ENCODE measurements at regions not wholly inside any gene's neighbourhood (a gene's known extent, or its start where the extent isn't known, plus 50 kb on each side); places are given as distances from the start of the nearest gene placed in this dataset.

DNA sequence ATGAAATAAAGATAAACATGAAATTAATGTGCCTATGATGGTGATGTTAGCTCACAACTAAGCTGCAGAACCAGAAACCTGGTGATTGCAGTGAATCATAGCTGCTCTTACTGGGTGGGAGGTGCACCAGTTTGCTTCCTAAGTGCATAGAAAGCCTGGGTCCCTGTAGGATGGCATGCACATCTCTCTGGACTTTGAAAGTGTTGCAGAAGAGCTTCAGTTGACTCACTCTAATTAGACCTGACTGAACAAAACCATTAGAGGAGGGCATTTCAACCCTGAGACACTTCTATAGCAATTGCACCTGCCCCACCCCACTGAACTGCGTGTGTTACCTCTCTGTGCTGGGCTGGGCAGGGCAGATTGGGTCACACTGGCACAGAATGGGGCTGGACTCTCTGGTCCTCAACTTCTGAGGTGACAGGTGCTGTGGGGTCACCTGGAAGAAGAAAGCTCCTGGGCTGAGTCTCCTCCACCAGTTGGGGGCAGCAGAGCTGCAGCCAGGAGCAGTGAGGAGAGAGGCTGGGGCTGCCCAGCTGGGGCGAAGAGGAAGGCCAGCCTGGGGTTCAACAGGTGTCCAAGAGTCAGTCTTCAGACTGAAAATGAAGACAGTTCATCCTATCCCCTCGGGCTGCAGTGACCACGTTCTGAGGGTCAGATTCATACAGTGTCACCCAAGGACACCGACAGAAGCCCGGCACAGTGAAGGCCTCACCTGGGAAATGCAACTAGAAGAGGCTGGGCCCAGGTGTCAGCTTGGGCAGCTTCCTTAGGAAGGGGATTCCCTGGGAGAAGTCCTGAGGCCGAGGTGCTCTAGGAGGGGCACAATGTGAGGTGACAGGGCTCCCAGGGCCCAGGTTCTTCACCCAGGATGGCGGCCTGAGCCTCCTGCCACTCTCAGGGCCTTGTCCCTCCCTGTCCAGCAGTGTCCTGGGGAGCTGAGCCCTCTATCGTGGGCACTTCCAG, 58.1 kb downstream of the GGTLC2 start:
- H2AFZ ChIP-seq (ENCODE audit: low read length) = no peak overlapping the region
- peaks cover 0 to 12% of the 10 kb centered on the region in 2 experiments; a peak in 2 of 5 replicates for H3K27me3 ChIP-seq (ENCODE audit: control insufficient read depth in 1 of 2, insufficient read depth in 2 of 2, low read length in 2 of 2)
- BruUV-seq (replicated peaks) = no TSS peak
- in situ Hi-C loops (cut with HindIII; ENCODE audit: extremely low pct_ligation_motif_present, low pct_unique_long_range_greater_than_20kb) (no loop called here), intact Hi-C loops (cut with micrococcal nuclease; ENCODE audit: unreplicated experiment) (no loop called here)
- H4K20me1 ChIP-seq (ENCODE audit: insufficient read depth, low read length) = no peaks in the 10 kb centered on the region
- H3K4me2 ChIP-seq (ENCODE audit: low read depth, low read length) = no peak overlapping the region
- no peak overlapping the region for H3K4me3 ChIP-seq (replicated peaks in 1 of 3; ENCODE audit: insufficient read depth in 1 of 3, low read depth in 2 of 3, low read length in 3 of 3)
- H3K9ac ChIP-seq (ENCODE audit: insufficient read depth, low read depth, low read length) = no peak overlapping the region
- H3K27ac ChIP-seq (ENCODE audit: extremely low read length, insufficient read depth, low read length) = no peak overlapping the region
- TF ChIP-seq, protein P1, sequence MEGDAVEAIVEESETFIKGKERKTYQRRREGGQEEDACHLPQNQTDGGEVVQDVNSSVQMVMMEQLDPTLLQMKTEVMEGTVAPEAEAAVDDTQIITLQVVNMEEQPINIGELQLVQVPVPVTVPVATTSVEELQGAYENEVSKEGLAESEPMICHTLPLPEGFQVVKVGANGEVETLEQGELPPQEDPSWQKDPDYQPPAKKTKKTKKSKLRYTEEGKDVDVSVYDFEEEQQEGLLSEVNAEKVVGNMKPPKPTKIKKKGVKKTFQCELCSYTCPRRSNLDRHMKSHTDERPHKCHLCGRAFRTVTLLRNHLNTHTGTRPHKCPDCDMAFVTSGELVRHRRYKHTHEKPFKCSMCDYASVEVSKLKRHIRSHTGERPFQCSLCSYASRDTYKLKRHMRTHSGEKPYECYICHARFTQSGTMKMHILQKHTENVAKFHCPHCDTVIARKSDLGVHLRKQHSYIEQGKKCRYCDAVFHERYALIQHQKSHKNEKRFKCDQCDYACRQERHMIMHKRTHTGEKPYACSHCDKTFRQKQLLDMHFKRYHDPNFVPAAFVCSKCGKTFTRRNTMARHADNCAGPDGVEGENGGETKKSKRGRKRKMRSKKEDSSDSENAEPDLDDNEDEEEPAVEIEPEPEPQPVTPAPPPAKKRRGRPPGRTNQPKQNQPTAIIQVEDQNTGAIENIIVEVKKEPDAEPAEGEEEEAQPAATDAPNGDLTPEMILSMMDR (CRISPR knock-in tag; IDR thresholded peaks at IDR 0.05) = peak; percentile 58
- no peak for TF ChIP-seq ZFP36L1 (CRISPR knock-in tag; IDR thresholded peaks at IDR 0.05)
- DNase-seq (ENCODE audit: low spot score) (no peak), ATAC-seq (peak; percentile 80), FAIRE-seq (no peak)
- no peaks in the 10 kb centered on the region for H3K36me3 ChIP-seq (replicated peaks in 1 of 2; ENCODE audit: control insufficient read depth in 1 of 2, insufficient read depth in 2 of 2, low read length in 2 of 2)
- ChIA-PET CTCF (ENCODE audit: low intra/inter-chr PET ratio, low total read pairs) (no interaction called here), POLR2A (no interaction called here)
- no peaks in the 10 kb centered on the region for H3K9me3 ChIP-seq (ENCODE audit: low read length)
- no peaks in the 10 kb centered on the region for H3K4me1 ChIP-seq (ENCODE audit: insufficient read depth, low read length)
- no peaks in the 10 kb centered on the region for H3K79me2 ChIP-seq (ENCODE audit: insufficient read depth, low read length)
- WGBS (ENCODE audit: low lambda C conversion rate) = 12% methylated on average over 5 of the region's 9 CpGs

DNA sequence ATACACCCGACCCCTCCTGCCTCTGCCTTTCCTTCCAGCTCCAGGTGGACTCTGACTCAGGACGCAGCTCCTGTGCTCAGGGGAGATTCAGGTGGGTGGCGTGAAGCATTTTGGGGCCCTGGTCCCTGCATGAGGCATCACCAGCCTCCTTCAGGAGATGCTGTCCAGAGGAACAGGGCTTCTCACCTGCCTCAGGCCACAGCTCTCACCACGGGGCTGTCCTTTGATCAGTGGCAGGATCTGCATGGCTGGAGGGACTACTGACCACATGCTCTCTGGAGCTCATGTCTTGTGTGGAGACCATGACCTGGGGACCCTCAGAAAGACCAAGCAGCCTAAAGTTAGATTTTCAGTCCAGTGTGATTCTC, 58.8 kb downstream of the GGTLC2 start:
- no peaks in the 10 kb centered on the region for H3K36me3 ChIP-seq (replicated peaks in 1 of 2; ENCODE audit: control insufficient read depth in 1 of 2, insufficient read depth in 2 of 2, low read length in 2 of 2)
- intact Hi-C loops (cut with micrococcal nuclease; ENCODE audit: unreplicated experiment) = no loop called here
- in situ Hi-C loops (cut with HindIII; ENCODE audit: extremely low pct_ligation_motif_present, low pct_unique_long_range_greater_than_20kb) = no loop called here
- FAIRE-seq (no peak), ATAC-seq (no peak), DNase-seq (ENCODE audit: low spot score) (no peak)
- ChIA-PET POLR2A (no interaction called here), CTCF (ENCODE audit: low intra/inter-chr PET ratio, low total read pairs) (no interaction called here)
- H3K4me3 ChIP-seq (replicated peaks in 1 of 3; ENCODE audit: insufficient read depth in 1 of 3, low read depth in 2 of 3, low read length in 3 of 3) = no peak overlapping the region
- no peak overlapping the region for H3K9ac ChIP-seq (ENCODE audit: insufficient read depth, low read depth, low read length)
- no peaks in the 10 kb centered on the region for H3K9me3 ChIP-seq (ENCODE audit: low read length)
- H3K79me2 ChIP-seq (ENCODE audit: insufficient read depth, low read length) = no peaks in the 10 kb centered on the region
- H4K20me1 ChIP-seq (ENCODE audit: insufficient read depth, low read length) = no peaks in the 10 kb centered on the region
- H3K27me3 ChIP-seq (ENCODE audit: control insufficient read depth in 1 of 2, insufficient read depth in 2 of 2, low read length in 2 of 2) = peaks cover 0 to 11% of the 10 kb centered on the region in 2 experiments; a peak in 2 of 5 replicates
- H3K4me1 ChIP-seq (ENCODE audit: insufficient read depth, low read length) = no peaks in the 10 kb centered on the region
- BruUV-seq (replicated peaks) = no TSS peak
- 24% methylated on average over 3 of the region's 4 CpGs for WGBS (ENCODE audit: low lambda C conversion rate)
- H3K27ac ChIP-seq (ENCODE audit: extremely low read length, insufficient read depth, low read length) = no peak overlapping the region
- H2AFZ ChIP-seq (ENCODE audit: low read length) = no peak overlapping the region
- no peak overlapping the region for H3K4me2 ChIP-seq (ENCODE audit: low read depth, low read length)
- TF ChIP-seq ZNF549 (CRISPR knock-in tag; IDR thresholded peaks at IDR 0.05) = no peak
- TF ChIP-seq, protein P2, sequence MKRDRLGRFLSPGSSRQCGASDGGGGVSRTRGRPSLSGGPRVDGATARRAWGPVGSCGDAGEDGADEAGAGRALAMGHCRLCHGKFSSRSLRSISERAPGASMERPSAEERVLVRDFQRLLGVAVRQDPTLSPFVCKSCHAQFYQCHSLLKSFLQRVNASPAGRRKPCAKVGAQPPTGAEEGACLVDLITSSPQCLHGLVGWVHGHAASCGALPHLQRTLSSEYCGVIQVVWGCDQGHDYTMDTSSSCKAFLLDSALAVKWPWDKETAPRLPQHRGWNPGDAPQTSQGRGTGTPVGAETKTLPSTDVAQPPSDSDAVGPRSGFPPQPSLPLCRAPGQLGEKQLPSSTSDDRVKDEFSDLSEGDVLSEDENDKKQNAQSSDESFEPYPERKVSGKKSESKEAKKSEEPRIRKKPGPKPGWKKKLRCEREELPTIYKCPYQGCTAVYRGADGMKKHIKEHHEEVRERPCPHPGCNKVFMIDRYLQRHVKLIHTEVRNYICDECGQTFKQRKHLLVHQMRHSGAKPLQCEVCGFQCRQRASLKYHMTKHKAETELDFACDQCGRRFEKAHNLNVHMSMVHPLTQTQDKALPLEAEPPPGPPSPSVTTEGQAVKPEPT (CRISPR knock-in tag; IDR thresholded peaks at IDR 0.05; ENCODE audit: low read depth) = no peak
- TF ChIP-seq, protein P3, sequence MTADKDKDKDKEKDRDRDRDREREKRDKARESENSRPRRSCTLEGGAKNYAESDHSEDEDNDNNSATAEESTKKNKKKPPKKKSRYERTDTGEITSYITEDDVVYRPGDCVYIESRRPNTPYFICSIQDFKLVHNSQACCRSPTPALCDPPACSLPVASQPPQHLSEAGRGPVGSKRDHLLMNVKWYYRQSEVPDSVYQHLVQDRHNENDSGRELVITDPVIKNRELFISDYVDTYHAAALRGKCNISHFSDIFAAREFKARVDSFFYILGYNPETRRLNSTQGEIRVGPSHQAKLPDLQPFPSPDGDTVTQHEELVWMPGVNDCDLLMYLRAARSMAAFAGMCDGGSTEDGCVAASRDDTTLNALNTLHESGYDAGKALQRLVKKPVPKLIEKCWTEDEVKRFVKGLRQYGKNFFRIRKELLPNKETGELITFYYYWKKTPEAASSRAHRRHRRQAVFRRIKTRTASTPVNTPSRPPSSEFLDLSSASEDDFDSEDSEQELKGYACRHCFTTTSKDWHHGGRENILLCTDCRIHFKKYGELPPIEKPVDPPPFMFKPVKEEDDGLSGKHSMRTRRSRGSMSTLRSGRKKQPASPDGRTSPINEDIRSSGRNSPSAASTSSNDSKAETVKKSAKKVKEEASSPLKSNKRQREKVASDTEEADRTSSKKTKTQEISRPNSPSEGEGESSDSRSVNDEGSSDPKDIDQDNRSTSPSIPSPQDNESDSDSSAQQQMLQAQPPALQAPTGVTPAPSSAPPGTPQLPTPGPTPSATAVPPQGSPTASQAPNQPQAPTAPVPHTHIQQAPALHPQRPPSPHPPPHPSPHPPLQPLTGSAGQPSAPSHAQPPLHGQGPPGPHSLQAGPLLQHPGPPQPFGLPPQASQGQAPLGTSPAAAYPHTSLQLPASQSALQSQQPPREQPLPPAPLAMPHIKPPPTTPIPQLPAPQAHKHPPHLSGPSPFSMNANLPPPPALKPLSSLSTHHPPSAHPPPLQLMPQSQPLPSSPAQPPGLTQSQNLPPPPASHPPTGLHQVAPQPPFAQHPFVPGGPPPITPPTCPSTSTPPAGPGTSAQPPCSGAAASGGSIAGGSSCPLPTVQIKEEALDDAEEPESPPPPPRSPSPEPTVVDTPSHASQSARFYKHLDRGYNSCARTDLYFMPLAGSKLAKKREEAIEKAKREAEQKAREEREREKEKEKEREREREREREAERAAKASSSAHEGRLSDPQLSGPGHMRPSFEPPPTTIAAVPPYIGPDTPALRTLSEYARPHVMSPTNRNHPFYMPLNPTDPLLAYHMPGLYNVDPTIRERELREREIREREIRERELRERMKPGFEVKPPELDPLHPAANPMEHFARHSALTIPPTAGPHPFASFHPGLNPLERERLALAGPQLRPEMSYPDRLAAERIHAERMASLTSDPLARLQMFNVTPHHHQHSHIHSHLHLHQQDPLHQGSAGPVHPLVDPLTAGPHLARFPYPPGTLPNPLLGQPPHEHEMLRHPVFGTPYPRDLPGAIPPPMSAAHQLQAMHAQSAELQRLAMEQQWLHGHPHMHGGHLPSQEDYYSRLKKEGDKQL (CRISPR knock-in tag; IDR thresholded peaks at IDR 0.05; ENCODE audit: low read depth) = no peak
- no peak for TF ChIP-seq EHMT2 (IDR thresholded peaks at IDR 0.05; ENCODE audit: borderline replicate concordance, low read depth, low read length)
- no peak for TF ChIP-seq ZNF382 (CRISPR knock-in tag; IDR thresholded peaks at IDR 0.05; ENCODE audit: borderline replicate concordance)
- TF ChIP-seq ZNF33B (CRISPR knock-in tag; IDR thresholded peaks at IDR 0.05) = no peak

Measured in HepG2 (cell line).